UCSD-AML1 (cell line): ENCODE measurements at regions not wholly inside any gene's neighbourhood (a gene's known extent, or its start where the extent isn't known, plus 50 kb on each side); places are given as distances from the start of the nearest gene placed in this dataset.
A peak's percentile ranks its signal among the peaks of the same experiment; 100 is the strongest.
"Not testable (repeated sequence)": the region's sequence is repeated elsewhere in the genome, so short reads cannot be mapped to it uniquely, and the experiment has no call there.

Experiments
- DNase-seq: peaks from one replicate; lab custom pipeline; 2025; ENCODE audit not compliant: unreplicated experiment; lab: John Stamatoyannopoulos, UW

- not testable (repeated sequence) for DNase-seq
These were observed 53.9 kb downstream of the CDRT15L2 start for GRCh38 chr17:20633268-20634059.

- not testable (repeated sequence) for DNase-seq
These were observed 60.6 kb downstream of the CDRT15L2 start for GRCh38 chr17:20640147-20640546.

GRCh38 chr17:20646661-20647272 is 67.2 kb downstream of the CDRT15L2 start:
- DNase-seq = not testable (repeated sequence)

GRCh38 chr17:20649097-20649767 is 69.7 kb downstream of the CDRT15L2 start:
- DNase-seq = not testable (repeated sequence)

GRCh38 chr17:20651022-20651421 is 71.5 kb downstream of the CDRT15L2 start:
- DNase-seq = not testable (repeated sequence)

- not testable (repeated sequence) for DNase-seq
These were observed 72.2 kb downstream of the CDRT15L2 start for GRCh38 chr17:20651736-20652135.

GRCh38 chr17:20653391-20653790 is 73.9 kb downstream of the CDRT15L2 start:
- DNase-seq = not testable (repeated sequence)

- not testable (repeated sequence) for DNase-seq
These were observed 74.6 kb downstream of the CDRT15L2 start for GRCh38 chr17:20654114-20654513.

- DNase-seq = not testable (repeated sequence)
These were observed 75.1 kb downstream of the CDRT15L2 start for GRCh38 chr17:20654575-20654974.

- DNase-seq = not testable (repeated sequence)
These were observed 85.8 kb downstream of the CDRT15L2 start for GRCh38 chr17:20665103-20665955.

- peak; percentile 40 for DNase-seq
These were observed 87.2 kb downstream of the CDRT15L2 start for GRCh38 chr17:20666689-20667088.

- not testable (repeated sequence) for DNase-seq
These were observed 88.2 kb downstream of the CDRT15L2 start for GRCh38 chr17:20667712-20668111.

GRCh38 chr17:20668316-20668715 is 88.8 kb downstream of the CDRT15L2 start:
- not testable (repeated sequence) for DNase-seq

GRCh38 chr17:20668868-20669267 is 89.3 kb downstream of the CDRT15L2 start:
- DNase-seq = not testable (repeated sequence)

GRCh38 chr17:20670506-20670905 is 91.0 kb downstream of the CDRT15L2 start:
- DNase-seq = not testable (repeated sequence)

GRCh38 chr17:20674374-20674773 is 94.8 kb downstream of the CDRT15L2 start:
- not testable (repeated sequence) for DNase-seq

GRCh38 chr17:20675707-20676106 is 96.2 kb downstream of the CDRT15L2 start:
- DNase-seq = not testable (repeated sequence)

GRCh38 chr17:20676656-20677055 is 97.1 kb downstream of the CDRT15L2 start:
- not testable (repeated sequence) for DNase-seq

GRCh38 chr17:20677469-20677868 is 97.9 kb downstream of the CDRT15L2 start:
- DNase-seq = not testable (repeated sequence)

GRCh38 chr17:20678424-20678823 is 98.9 kb downstream of the CDRT15L2 start:
- DNase-seq = not testable (repeated sequence)
